HG02885 (cell line): ENCODE measurements at regions not wholly inside any gene's neighbourhood (a gene's known extent, or its start where the extent isn't known, plus 50 kb on each side); places are given as distances from the start of the nearest gene placed in this dataset.
"Not testable (repeated sequence)": the region's sequence is repeated elsewhere in the genome, so short reads cannot be mapped to it uniquely, and the experiment has no call there.

ENCODE experiments used
- ATAC-seq: cut with Tn5 transposase; IDR thresholded peaks from one replicate; pipeline ENCODE4 v1.9.1; 2021; ENCODE audit warnings: mild to moderate bottlenecking; ENCODE audit not compliant: unreplicated experiment, poor library complexity

GRCh38 chr13:109702030-109702597 is 84.3 kb downstream of the IRS2 start:
- ATAC-seq, result not testable (repeated sequence)

GRCh38 chr13:109700176-109700575 is 86.2 kb downstream of the IRS2 start:
- no peak for ATAC-seq

GRCh38 chr13:109699628-109700071 is 86.7 kb downstream of the IRS2 start:
- no peak for ATAC-seq

GRCh38 chr13:109698779-109699178 is 87.6 kb downstream of the IRS2 start:
- no peak for ATAC-seq

GRCh38 chr13:109697936-109698335 is 88.4 kb downstream of the IRS2 start:
- ATAC-seq, result no peak

- no peak for ATAC-seq
Observed at GRCh38 chr13:109695402-109696190, 90.8 kb downstream of the IRS2 start.

- no peak for ATAC-seq
Observed at GRCh38 chr13:109694972-109695371, 91.4 kb downstream of the IRS2 start.

- no peak for ATAC-seq
Observed at GRCh38 chr13:109693213-109693612, 93.2 kb downstream of the IRS2 start.

- no peak for ATAC-seq
Observed at GRCh38 chr13:109691689-109692088, 94.7 kb downstream of the IRS2 start.

- ATAC-seq, result no peak
Observed at GRCh38 chr13:109687559-109688448, 98.6 kb downstream of the IRS2 start.

- ATAC-seq, result no peak
Observed at GRCh38 chr13:109685203-109685602, 101.2 kb downstream of the IRS2 start.

- ATAC-seq, result no peak
Observed at GRCh38 chr13:109684824-109685202, 101.6 kb downstream of the IRS2 start.

- no peak for ATAC-seq
Observed at GRCh38 chr13:109684084-109684823, 102.1 kb downstream of the IRS2 start.

- ATAC-seq, result no peak
Observed at GRCh38 chr13:109682534-109683244, 103.7 kb downstream of the IRS2 start.

GRCh38 chr13:109680930-109681329 is 105.5 kb downstream of the IRS2 start:
- ATAC-seq, result no peak

GRCh38 chr13:109680288-109680687 is 106.1 kb downstream of the IRS2 start:
- ATAC-seq, result no peak

- no peak for ATAC-seq
Observed at GRCh38 chr13:109678459-109678858, 107.9 kb downstream of the IRS2 start.

- ATAC-seq, result no peak
Observed at GRCh38 chr13:109677206-109677605, 109.2 kb downstream of the IRS2 start.

- no peak for ATAC-seq
Observed at GRCh38 chr13:109673477-109673876, 112.9 kb downstream of the IRS2 start.

- ATAC-seq, result no peak
Observed at GRCh38 chr13:109672545-109672944, 113.8 kb downstream of the IRS2 start.
